ENCODE measurements at regions not wholly inside any gene's neighbourhood (a gene's known extent, or its start where the extent isn't known, plus 50 kb on each side); places are given as distances from the start of the nearest gene placed in this dataset.
"Not testable (repeated sequence)": the region's sequence is repeated elsewhere in the genome, so short reads cannot be mapped to it uniquely, and the experiment has no call there.

DNA sequence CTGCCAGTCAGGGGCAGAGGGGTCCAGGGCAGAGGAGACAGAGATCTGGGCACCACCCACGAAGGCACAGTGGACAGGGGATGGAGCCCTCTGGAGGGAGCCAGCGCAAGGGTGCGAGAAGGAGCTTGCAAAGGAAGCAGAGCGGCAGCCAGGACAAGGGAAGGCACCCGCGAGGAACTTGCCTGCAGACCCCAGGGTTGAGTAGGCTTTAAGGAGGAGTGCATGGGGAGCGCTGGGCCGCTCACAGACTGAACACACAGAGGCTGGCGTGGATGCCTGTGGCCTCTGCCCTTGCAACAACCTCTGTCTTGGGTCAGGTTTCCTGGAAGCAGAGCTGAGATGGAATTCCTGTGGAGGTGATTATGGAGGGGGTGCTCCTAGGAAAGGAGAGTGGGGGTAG is 374.4 kb downstream of the CNTNAP3B start:
- POLR2A ChIA-PET; CTCF ChIA-PET; H3K4me3 ChIP-seq (ENCODE audit: low read depth, low read length); H3K9me3 ChIP-seq (ENCODE audit: control insufficient read depth, insufficient read depth, low read depth, low read length); H3K27ac ChIP-seq (ENCODE audit: extremely low read depth, low read depth, low read length); H3K36me3 ChIP-seq (ENCODE audit: control insufficient read depth in 2 of 2, insufficient read depth in 1 of 2, low read length in 2 of 2); H3K4me1 ChIP-seq (ENCODE audit: control insufficient read depth, insufficient read depth, low read length): not testable (repeated sequence)

DNA sequence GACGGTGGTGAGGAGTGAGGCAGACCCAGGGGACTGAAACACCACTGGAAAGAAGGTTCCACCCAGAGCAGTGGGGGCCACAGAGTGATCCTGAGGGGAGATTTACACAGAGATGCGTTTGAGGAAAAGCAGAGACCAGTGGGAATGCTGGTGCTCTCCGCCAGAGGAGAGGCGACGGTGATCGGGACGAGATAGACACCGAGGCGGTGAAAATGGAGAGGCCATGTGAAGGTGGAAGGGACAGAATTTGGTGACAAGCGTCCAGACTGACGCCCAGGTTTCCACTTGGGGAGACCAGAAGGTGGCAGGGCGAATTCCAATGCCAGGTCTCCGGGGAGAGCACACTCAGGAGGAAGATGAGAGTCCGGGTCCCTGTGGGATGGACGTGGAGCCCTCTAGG is 374.8 kb downstream of the CNTNAP3B start:
- H3K9me3 ChIP-seq (ENCODE audit: control insufficient read depth, insufficient read depth, low read depth, low read length); H3K4me1 ChIP-seq (ENCODE audit: control insufficient read depth, insufficient read depth, low read length); POLR2A ChIA-PET; CTCF ChIA-PET; H3K4me3 ChIP-seq (ENCODE audit: low read depth, low read length); H3K27ac ChIP-seq (ENCODE audit: extremely low read depth, low read depth, low read length); H3K36me3 ChIP-seq (ENCODE audit: control insufficient read depth in 2 of 2, insufficient read depth in 1 of 2, low read length in 2 of 2): not testable (repeated sequence)

DNA sequence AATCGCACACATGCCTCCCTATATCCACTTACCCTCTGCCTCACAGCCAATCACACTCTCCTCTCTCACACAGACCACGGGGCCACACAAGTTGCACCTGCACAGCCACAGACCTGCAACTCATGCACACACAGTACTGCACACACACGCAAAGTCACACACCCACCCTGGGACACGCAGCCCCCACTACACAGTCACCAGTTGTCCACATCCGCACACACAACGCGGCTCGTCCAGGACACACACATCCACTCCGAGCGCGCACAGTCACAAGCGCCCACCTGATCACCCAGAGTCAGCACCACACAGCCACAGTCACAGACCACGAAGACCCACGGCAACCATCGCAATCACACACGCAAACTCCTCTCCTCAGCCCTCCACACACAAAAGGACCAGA is 387.3 kb downstream of the CNTNAP3B start:
- H3K4me1 ChIP-seq (ENCODE audit: control insufficient read depth, insufficient read depth, low read length); POLR2A ChIA-PET; CTCF ChIA-PET; H3K36me3 ChIP-seq (ENCODE audit: control insufficient read depth in 2 of 2, insufficient read depth in 1 of 2, low read length in 2 of 2); H3K9me3 ChIP-seq (ENCODE audit: control insufficient read depth, insufficient read depth, low read depth, low read length); H3K4me3 ChIP-seq (ENCODE audit: low read depth, low read length); H3K27ac ChIP-seq (ENCODE audit: extremely low read depth, low read depth, low read length): not testable (repeated sequence)

DNA sequence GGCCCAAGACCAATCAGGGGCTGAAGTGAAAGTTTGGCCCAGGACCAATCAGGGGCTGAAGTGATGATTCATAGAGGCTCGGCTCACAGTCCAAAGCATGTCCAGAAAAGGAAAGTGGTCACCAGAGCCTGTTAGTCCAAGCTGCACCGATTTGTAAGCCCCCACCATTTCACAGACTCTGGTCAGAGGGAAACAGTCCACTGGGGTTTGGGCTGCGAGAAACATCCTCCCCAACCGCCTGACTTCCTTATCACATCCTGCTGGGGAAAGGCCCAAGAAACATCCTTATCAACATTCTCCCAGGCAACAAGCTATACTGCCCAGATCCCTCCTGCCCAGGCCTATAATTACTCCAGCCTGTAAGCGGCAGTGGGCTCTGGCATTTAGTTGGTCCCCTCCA is 388.1 kb downstream of the CNTNAP3B start:
- POLR2A ChIA-PET; CTCF ChIA-PET; H3K4me1 ChIP-seq (ENCODE audit: control insufficient read depth, insufficient read depth, low read length); H3K4me3 ChIP-seq (ENCODE audit: low read depth, low read length); H3K27ac ChIP-seq (ENCODE audit: extremely low read depth, low read depth, low read length); H3K36me3 ChIP-seq (ENCODE audit: control insufficient read depth in 2 of 2, insufficient read depth in 1 of 2, low read length in 2 of 2); H3K9me3 ChIP-seq (ENCODE audit: control insufficient read depth, insufficient read depth, low read depth, low read length): not testable (repeated sequence)

DNA sequence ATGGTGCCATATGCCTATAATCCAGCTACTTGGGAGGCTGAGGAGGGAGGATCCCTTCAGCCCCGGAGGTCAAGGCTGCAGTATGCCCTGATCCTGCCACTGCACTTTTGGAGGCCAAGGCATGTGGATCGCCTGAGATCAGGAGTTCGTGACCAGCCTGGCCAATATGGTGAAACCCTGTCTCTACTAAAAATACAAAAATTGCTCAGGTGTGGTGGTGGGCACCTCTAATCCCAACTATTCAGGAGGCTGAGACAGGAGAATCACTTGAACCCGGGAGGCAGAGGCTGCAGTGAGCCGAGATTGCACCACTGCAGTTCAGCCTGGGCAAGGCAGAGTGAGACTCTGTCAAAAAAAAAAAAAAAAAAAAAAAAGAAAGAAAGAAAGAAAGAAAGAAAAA is 390.5 kb downstream of the CNTNAP3B start:
- CTCF ChIA-PET; H3K4me1 ChIP-seq (ENCODE audit: control insufficient read depth, insufficient read depth, low read length): not testable (repeated sequence)

DNA sequence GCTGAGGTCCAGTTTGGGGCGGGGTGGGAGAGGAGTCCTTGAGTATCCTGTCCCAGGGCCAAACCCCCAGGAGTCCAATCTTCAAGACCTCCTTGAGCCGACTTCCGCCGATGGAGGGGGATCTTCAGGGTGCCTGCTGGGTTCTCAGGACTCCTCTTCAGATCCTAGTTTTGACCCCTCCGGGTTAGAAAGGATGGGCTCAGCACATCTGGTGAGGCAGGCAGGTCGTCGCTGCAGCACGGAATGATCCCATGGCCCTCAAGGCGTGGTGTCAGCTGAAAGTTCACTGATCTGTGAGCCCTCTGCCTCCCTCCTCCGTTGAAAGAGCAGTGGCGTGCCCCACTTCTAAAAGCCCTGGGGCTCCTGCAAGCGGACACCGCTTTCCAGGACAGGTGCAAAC is 430.0 kb downstream of the CNTNAP3B start:
- POLR2A ChIA-PET; H3K9me3 ChIP-seq (ENCODE audit: control insufficient read depth, insufficient read depth, low read depth, low read length); CTCF ChIA-PET; H3K36me3 ChIP-seq (ENCODE audit: control insufficient read depth in 2 of 2, insufficient read depth in 1 of 2, low read length in 2 of 2); H3K4me3 ChIP-seq (ENCODE audit: low read depth, low read length); H3K27ac ChIP-seq (ENCODE audit: extremely low read depth, low read depth, low read length); H3K4me1 ChIP-seq (ENCODE audit: control insufficient read depth, insufficient read depth, low read length): not testable (repeated sequence)

More for the DNA sequence above, 390.5 kb downstream of the CNTNAP3B start:
- POLR2A ChIA-PET; H3K27ac ChIP-seq (ENCODE audit: extremely low read depth, low read depth, low read length); H3K4me3 ChIP-seq (ENCODE audit: low read depth, low read length); H3K36me3 ChIP-seq (ENCODE audit: control insufficient read depth in 2 of 2, insufficient read depth in 1 of 2, low read length in 2 of 2); H3K9me3 ChIP-seq (ENCODE audit: control insufficient read depth, insufficient read depth, low read depth, low read length): not testable (repeated sequence)

DNA sequence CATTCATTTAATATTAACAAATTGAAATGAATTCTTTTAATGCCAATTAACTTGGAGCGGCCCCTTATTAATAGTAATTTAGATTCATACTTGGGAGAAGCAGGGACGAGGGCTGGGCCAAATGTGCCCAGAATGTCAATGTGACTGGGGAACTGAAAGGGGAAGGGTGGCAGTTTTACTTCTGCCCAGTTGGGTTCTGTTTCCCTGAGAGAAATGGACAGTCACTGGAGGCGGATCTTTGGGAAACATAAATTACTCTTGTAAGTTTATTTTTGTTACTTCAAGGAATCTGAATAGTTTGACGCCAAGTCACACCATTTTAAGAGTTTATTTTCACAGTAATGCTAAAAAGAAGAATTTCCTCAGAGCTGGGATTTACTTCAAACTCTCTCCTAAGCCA is 432.1 kb downstream of the CNTNAP3B start:
- H3K36me3 ChIP-seq (ENCODE audit: control insufficient read depth in 2 of 2, insufficient read depth in 1 of 2, low read length in 2 of 2); H3K9me3 ChIP-seq (ENCODE audit: control insufficient read depth, insufficient read depth, low read depth, low read length); CTCF ChIA-PET; POLR2A ChIA-PET; H3K27ac ChIP-seq (ENCODE audit: extremely low read depth, low read depth, low read length); H3K4me3 ChIP-seq (ENCODE audit: low read depth, low read length); H3K4me1 ChIP-seq (ENCODE audit: control insufficient read depth, insufficient read depth, low read length): not testable (repeated sequence)

DNA sequence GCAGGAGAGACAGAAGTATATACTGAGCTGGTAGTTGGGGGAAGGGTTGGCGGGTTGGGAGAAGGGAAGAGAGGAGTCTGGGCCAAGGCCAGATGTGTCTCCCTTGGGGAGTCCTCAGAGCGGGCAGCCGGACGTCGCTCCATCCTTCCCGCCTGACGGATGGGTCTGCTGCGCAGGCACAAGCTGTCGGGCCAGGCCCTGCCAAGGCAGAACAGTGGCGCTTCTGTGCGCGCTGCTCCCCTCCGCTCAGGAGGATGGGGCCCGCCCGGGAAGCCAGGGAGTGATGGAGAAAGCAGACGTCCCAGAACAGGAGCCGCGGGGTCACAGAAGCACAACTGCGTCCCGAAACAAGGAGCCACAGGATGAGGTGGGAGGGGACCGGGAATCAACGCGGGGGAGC is 449.9 kb downstream of the CNTNAP3B start:
- CTCF ChIA-PET; H3K4me1 ChIP-seq (ENCODE audit: control insufficient read depth, insufficient read depth, low read length); H3K27ac ChIP-seq (ENCODE audit: extremely low read depth, low read depth, low read length); H3K4me3 ChIP-seq (ENCODE audit: low read depth, low read length); H3K9me3 ChIP-seq (ENCODE audit: control insufficient read depth, insufficient read depth, low read depth, low read length); H3K36me3 ChIP-seq (ENCODE audit: control insufficient read depth in 2 of 2, insufficient read depth in 1 of 2, low read length in 2 of 2); POLR2A ChIA-PET: not testable (repeated sequence)

DNA sequence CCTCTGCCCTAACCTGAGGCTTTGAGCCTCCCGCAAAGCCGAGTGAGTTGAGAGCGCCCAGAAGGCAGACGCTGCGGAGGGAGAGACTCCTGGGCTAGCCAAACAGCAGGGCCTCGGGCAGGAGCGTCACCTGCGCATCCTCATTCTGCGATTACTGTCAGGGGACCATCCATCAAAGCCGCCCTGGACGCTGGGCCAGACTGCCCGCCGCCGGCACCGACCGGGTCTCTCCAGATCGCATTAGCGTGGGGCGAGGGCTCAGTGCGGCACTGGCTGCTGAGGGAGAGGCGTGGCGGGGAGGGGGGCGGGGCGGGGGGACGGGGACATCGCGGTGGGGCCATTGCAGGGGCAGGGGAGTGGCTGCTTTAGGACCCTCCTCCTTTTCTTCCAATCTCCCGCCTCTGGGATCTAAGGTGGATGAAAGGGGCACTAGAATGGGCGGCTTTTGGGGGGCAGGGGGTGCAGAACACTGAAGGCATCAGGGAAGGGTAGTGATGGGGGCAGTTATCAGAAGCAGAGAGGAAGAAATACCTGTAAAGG is 465.7 kb downstream of the CNTNAP3B start:
- H3K9me3 ChIP-seq (ENCODE audit: control insufficient read depth, insufficient read depth, low read depth, low read length); H3K27ac ChIP-seq (ENCODE audit: extremely low read depth, low read depth, low read length); H3K4me3 ChIP-seq (ENCODE audit: low read depth, low read length); H3K36me3 ChIP-seq (ENCODE audit: control insufficient read depth in 2 of 2, insufficient read depth in 1 of 2, low read length in 2 of 2); CTCF ChIA-PET; POLR2A ChIA-PET; H3K4me1 ChIP-seq (ENCODE audit: control insufficient read depth, insufficient read depth, low read length): not testable (repeated sequence)
